ENCODE measurements at regions not wholly inside any gene's neighbourhood (a gene's known extent, or its start where the extent isn't known, plus 50 kb on each side); places are given as distances from the start of the nearest gene placed in this dataset.
"Not testable (repeated sequence)": the region's sequence is repeated elsewhere in the genome, so short reads cannot be mapped to it uniquely, and the experiment has no call there.

GRCh38 chr11:92595052-92595451, 370.4 kb downstream of the FAT3 start:
- no peaks in the 10 kb centered on the region for H3K36me3 ChIP-seq (ENCODE audit: control insufficient read depth in 1 of 2, insufficient read depth in 2 of 2, low read length in 1 of 2)
- ATAC-seq (ENCODE audit: low FRiP score) (no peak), DNase-seq (no peak)
- H3K4me1 ChIP-seq (ENCODE audit: control insufficient read depth in 1 of 2, insufficient read depth in 2 of 2, low read length in 2 of 2): no peaks in the 10 kb centered on the region
- H3K27ac ChIP-seq (ENCODE audit: low read depth in 1 of 2, low read length in 2 of 2): no peak overlapping the region
- no peaks in the 10 kb centered on the region for H3K27me3 ChIP-seq (ENCODE audit: control insufficient read depth in 1 of 2, insufficient read depth in 2 of 2, low read length in 1 of 2)
- no peak overlapping the region for H3K4me3 ChIP-seq (ENCODE audit: low read length in 2 of 2)
- WGBS, 2 donors: 80 to 88% methylated on average over 1 of the region's 1 CpG
- intact Hi-C loops (cut with DNase I): no loop called here
- no peaks in the 10 kb centered on the region for H3K9me3 ChIP-seq (ENCODE audit: control insufficient read depth, low read length)

- intact Hi-C loops (cut with DNase I): no loop called here
- Histone ChIP-seq H3K4me1 (ENCODE audit: control insufficient read depth in 1 of 2, insufficient read depth in 2 of 2, low read length in 2 of 2) (no peaks in the 10 kb centered on the region), H3K36me3 (ENCODE audit: control insufficient read depth in 1 of 2, insufficient read depth in 2 of 2, low read length in 1 of 2) (no peaks in the 10 kb centered on the region), H3K9me3 (ENCODE audit: control insufficient read depth, low read length) (no peaks in the 10 kb centered on the region), H3K27ac (ENCODE audit: low read depth in 1 of 2, low read length in 2 of 2) (no peak overlapping the region), H3K4me3 (ENCODE audit: low read length in 2 of 2) (no peak overlapping the region), H3K27me3 (ENCODE audit: control insufficient read depth in 1 of 2, insufficient read depth in 2 of 2, low read length in 1 of 2) (no peaks in the 10 kb centered on the region)
- DNase-seq (no peak), ATAC-seq (ENCODE audit: low FRiP score) (no peak)
- WGBS, 2 donors: 50 to 54% methylated on average over 1 of the region's 1 CpG
Measured at GRCh38 chr11:92596596-92597317, 372.1 kb downstream of the FAT3 start.

GRCh38 chr11:92601048-92601447, 368.4 kb upstream of the MTNR1B start:
- H3K36me3 ChIP-seq (ENCODE audit: control insufficient read depth in 1 of 2, insufficient read depth in 2 of 2, low read length in 1 of 2): no peaks in the 10 kb centered on the region
- H3K4me1 ChIP-seq (ENCODE audit: control insufficient read depth in 1 of 2, insufficient read depth in 2 of 2, low read length in 2 of 2): no peaks in the 10 kb centered on the region
- DNase-seq (no peak), ATAC-seq (ENCODE audit: low FRiP score) (no peak)
- H3K9me3 ChIP-seq (ENCODE audit: control insufficient read depth, low read length): no peaks in the 10 kb centered on the region
- no peak overlapping the region for H3K4me3 ChIP-seq (ENCODE audit: low read length in 2 of 2)
- 94 to 99% methylated on average over 4 of the region's 4 CpGs for WGBS, 2 donors
- no peak overlapping the region for H3K27ac ChIP-seq (ENCODE audit: low read depth in 1 of 2, low read length in 2 of 2)
- intact Hi-C loops (cut with DNase I): no loop called here
- H3K27me3 ChIP-seq (ENCODE audit: control insufficient read depth in 1 of 2, insufficient read depth in 2 of 2, low read length in 1 of 2): no peaks in the 10 kb centered on the region

DNA sequence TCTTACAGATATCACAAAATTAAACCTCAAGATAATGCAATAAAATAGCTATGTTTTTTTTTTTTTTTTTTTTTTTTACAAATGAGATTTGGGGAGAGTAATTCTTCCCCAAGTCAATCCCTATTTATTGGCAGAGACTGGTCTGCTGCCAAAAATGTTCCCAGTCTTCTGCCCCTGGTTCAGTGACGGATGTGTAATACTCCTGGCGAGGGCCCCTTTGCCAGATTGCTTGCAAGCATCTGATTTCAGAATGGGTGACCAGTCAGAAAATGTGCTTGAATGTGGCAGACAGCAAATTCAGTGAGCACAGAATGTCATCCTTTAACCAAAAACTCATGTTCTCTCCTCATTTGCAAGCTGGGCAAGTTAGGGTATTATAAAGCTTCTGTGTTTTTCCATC, 363.8 kb upstream of the MTNR1B start:
- no peaks in the 10 kb centered on the region for H3K27me3 ChIP-seq (ENCODE audit: control insufficient read depth in 1 of 2, insufficient read depth in 2 of 2, low read length in 1 of 2)
- no peaks in the 10 kb centered on the region for H3K36me3 ChIP-seq (ENCODE audit: control insufficient read depth in 1 of 2, insufficient read depth in 2 of 2, low read length in 1 of 2)
- WGBS, 2 donors: 85 to 87% methylated on average over 2 of the region's 2 CpGs
- H3K9me3 ChIP-seq (ENCODE audit: control insufficient read depth, low read length): no peaks in the 10 kb centered on the region
- intact Hi-C loops (cut with DNase I): no loop called here
- DNase-seq: no peak
- no peak overlapping the region for H3K4me3 ChIP-seq (ENCODE audit: low read length in 2 of 2)
- H3K4me1 ChIP-seq (ENCODE audit: control insufficient read depth in 1 of 2, insufficient read depth in 2 of 2, low read length in 2 of 2): peaks cover 0 to 1% of the 10 kb centered on the region in 2 donors
- no peak for ATAC-seq (ENCODE audit: low FRiP score)
- no peak overlapping the region for H3K27ac ChIP-seq (ENCODE audit: low read depth in 1 of 2, low read length in 2 of 2)

DNA sequence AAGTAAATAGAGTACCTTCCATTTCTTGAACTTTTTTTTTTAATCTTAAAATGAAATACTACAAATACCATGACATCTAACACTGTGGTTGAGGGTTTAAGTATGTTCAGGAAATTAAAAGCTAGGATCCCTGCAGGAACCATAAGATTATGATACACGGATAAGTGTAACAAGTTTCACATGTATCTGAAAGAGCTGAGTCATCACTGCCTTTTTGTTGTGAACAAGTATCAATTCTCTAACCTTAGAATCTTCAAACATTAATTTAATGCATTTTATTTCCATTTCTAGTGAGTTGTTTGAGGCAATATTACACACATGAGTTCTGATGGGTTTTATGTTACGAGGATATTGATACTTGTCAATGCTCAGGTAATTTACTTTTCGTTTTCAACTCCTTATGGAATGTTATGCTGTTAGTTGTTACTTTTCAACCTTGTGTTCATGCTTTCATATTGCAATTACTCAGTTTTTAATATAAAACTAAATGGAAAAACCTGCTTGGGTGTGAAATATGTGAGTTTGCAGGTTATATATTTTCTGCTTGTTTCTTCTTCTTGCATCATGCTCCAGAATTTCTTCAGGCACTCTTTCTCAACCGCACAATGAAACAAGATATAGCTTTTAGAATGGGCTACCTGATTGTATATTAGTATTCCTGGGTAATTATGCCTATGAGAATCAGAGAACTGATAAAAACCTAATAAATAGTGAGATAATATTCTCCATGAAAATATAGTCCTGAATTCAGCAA, 361.3 kb upstream of the MTNR1B start:
- H3K4me1 ChIP-seq (ENCODE audit: control insufficient read depth in 1 of 2, insufficient read depth in 2 of 2, low read length in 2 of 2): peaks cover 0 to 1% of the 10 kb centered on the region in 2 donors
- 92 to 94% methylated on average over 4 of the region's 4 CpGs for WGBS, 2 donors
- no peak for DNase-seq
- intact Hi-C loops (cut with DNase I): no loop called here
- no peak overlapping the region for H3K4me3 ChIP-seq (ENCODE audit: low read length in 2 of 2)
- no peak for ATAC-seq (ENCODE audit: low FRiP score)
- H3K27me3 ChIP-seq (ENCODE audit: control insufficient read depth in 1 of 2, insufficient read depth in 2 of 2, low read length in 1 of 2): no peaks in the 10 kb centered on the region
- no peaks in the 10 kb centered on the region for H3K36me3 ChIP-seq (ENCODE audit: control insufficient read depth in 1 of 2, insufficient read depth in 2 of 2, low read length in 1 of 2)
- no peak overlapping the region for H3K27ac ChIP-seq (ENCODE audit: low read depth in 1 of 2, low read length in 2 of 2)
- no peaks in the 10 kb centered on the region for H3K9me3 ChIP-seq (ENCODE audit: control insufficient read depth, low read length)

DNA sequence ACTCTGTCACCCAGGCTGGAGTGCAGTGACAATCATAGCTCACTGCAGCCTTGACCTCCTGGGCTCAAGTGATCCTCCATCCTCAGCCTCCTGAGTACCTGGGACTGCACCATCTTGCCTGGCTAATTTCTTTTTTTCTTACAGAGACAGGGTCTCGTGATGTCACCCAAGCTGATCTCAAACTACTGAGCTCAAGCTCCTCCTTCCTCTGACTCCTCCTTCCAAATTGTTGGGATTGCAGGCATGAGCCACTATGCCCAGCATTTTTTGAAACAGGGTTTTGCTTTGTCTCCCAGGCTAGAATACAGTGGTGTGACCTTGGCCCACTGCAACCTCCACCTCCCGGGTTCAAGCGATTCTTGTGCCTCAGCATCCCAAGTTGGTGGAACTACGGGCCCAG, 358.3 kb upstream of the MTNR1B start:
- Histone ChIP-seq H3K4me1 (ENCODE audit: control insufficient read depth in 1 of 2, insufficient read depth in 2 of 2, low read length in 2 of 2) (peaks cover 0 to 1% of the 10 kb centered on the region in 2 donors), H3K27me3 (ENCODE audit: control insufficient read depth in 1 of 2, insufficient read depth in 2 of 2, low read length in 1 of 2) (no peaks in the 10 kb centered on the region), H3K36me3 (ENCODE audit: control insufficient read depth in 1 of 2, insufficient read depth in 2 of 2, low read length in 1 of 2) (no peaks in the 10 kb centered on the region), H3K9me3 (ENCODE audit: control insufficient read depth, low read length) (no peaks in the 10 kb centered on the region), H3K4me3 (ENCODE audit: low read length in 2 of 2) (no peak overlapping the region), H3K27ac (ENCODE audit: low read depth in 1 of 2, low read length in 2 of 2) (no peak overlapping the region)
- WGBS, 2 donors: 97% methylated on average over 4 of the region's 4 CpGs
- no peak for ATAC-seq (ENCODE audit: low FRiP score)
- no peak for DNase-seq
- intact Hi-C loops (cut with DNase I): no loop called here

GRCh38 chr11:92618020-92618419, 351.4 kb upstream of the MTNR1B start:
- DNase-seq; H3K9me3 ChIP-seq (ENCODE audit: control insufficient read depth, low read length); H3K4me3 ChIP-seq (ENCODE audit: low read length in 2 of 2); H3K27me3 ChIP-seq (ENCODE audit: control insufficient read depth in 1 of 2, insufficient read depth in 2 of 2, low read length in 1 of 2); intact Hi-C loops (cut with DNase I); H3K36me3 ChIP-seq (ENCODE audit: control insufficient read depth in 1 of 2, insufficient read depth in 2 of 2, low read length in 1 of 2); H3K27ac ChIP-seq (ENCODE audit: low read depth in 1 of 2, low read length in 2 of 2); ATAC-seq (ENCODE audit: low FRiP score); H3K4me1 ChIP-seq (ENCODE audit: control insufficient read depth in 1 of 2, insufficient read depth in 2 of 2, low read length in 2 of 2): not testable (repeated sequence)
- WGBS, 2 donors: 94 to 96% methylated on average over 10 of the region's 10 CpGs

DNA sequence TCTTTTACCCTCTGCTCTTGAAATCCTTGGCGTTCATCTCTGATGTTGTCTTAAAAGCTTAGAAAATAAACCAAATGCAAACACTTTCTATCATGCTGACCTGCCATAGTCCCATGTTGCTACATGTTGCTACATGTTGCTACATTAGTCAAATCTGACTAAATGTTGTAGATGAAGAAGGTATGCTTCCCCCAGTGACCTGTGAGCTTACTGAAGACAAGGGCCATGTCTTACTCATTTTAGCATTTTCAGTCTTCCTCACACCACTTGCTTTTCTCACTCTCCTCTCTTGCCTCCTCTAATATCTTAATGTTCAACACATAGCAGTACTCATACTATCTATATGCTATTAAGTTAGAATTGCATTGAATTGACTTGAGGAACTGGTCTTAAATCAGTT, 346.4 kb upstream of the MTNR1B start:
- intact Hi-C loops (cut with DNase I): no loop called here
- WGBS, 2 donors: 62 to 76% methylated on average over 1 of the region's 1 CpG

DNA sequence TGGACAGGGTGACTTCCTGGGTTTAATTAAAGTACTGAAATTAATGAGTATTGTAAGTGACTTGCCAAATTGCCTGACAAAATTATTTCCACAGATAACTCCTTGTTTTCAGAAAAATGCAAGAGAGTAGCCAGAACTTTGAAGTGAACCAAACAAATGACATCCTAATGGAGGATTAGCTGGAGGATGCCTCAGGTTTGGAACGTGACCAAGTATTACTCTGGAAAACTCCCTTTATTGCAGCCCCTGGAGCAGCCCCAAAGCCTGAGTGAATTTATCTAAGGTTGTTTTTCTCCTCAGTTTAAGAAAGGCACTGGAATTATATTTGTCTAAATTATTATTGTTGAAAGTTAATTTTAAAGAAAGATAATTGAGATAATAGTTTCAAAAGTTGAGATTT, 343.6 kb upstream of the MTNR1B start:
- DNase-seq (no peak), ATAC-seq (ENCODE audit: low FRiP score) (no peak)
- 80 to 82% methylated on average over 1 of the region's 1 CpG for WGBS, 2 donors
- Histone ChIP-seq H3K9me3 (ENCODE audit: control insufficient read depth, low read length) (no peaks in the 10 kb centered on the region), H3K4me3 (ENCODE audit: low read length in 2 of 2) (no peak overlapping the region), H3K4me1 (ENCODE audit: control insufficient read depth in 1 of 2, insufficient read depth in 2 of 2, low read length in 2 of 2) (no peaks in the 10 kb centered on the region), H3K27me3 (ENCODE audit: control insufficient read depth in 1 of 2, insufficient read depth in 2 of 2, low read length in 1 of 2) (no peaks in the 10 kb centered on the region), H3K36me3 (ENCODE audit: control insufficient read depth in 1 of 2, insufficient read depth in 2 of 2, low read length in 1 of 2) (no peaks in the 10 kb centered on the region), H3K27ac (ENCODE audit: low read depth in 1 of 2, low read length in 2 of 2) (no peak overlapping the region)
- intact Hi-C loops (cut with DNase I): no loop called here

More for the DNA sequence above, 346.4 kb upstream of the MTNR1B start:
- Histone ChIP-seq H3K27ac (ENCODE audit: low read depth in 1 of 2, low read length in 2 of 2) (no peak overlapping the region), H3K4me1 (ENCODE audit: control insufficient read depth in 1 of 2, insufficient read depth in 2 of 2, low read length in 2 of 2) (no peaks in the 10 kb centered on the region), H3K36me3 (ENCODE audit: control insufficient read depth in 1 of 2, insufficient read depth in 2 of 2, low read length in 1 of 2) (no peaks in the 10 kb centered on the region), H3K27me3 (ENCODE audit: control insufficient read depth in 1 of 2, insufficient read depth in 2 of 2, low read length in 1 of 2) (no peaks in the 10 kb centered on the region), H3K9me3 (ENCODE audit: control insufficient read depth, low read length) (no peaks in the 10 kb centered on the region), H3K4me3 (ENCODE audit: low read length in 2 of 2) (no peak overlapping the region)
- DNase-seq (no peak), ATAC-seq (ENCODE audit: low FRiP score) (no peak)
